GM19043 (cell line): ENCODE measurements at regions not wholly inside any gene's neighbourhood (a gene's known extent, or its start where the extent isn't known, plus 50 kb on each side); places are given as distances from the start of the nearest gene placed in this dataset.
"Not testable (repeated sequence)": the region's sequence is repeated elsewhere in the genome, so short reads cannot be mapped to it uniquely, and the experiment has no call there.

Experiments used
- ATAC-seq: cut with Tn5 transposase; IDR thresholded peaks from one replicate; pipeline ENCODE4 v1.9.1; 2021; ENCODE audit warnings: low read depth; ENCODE audit not compliant: unreplicated experiment

DNA sequence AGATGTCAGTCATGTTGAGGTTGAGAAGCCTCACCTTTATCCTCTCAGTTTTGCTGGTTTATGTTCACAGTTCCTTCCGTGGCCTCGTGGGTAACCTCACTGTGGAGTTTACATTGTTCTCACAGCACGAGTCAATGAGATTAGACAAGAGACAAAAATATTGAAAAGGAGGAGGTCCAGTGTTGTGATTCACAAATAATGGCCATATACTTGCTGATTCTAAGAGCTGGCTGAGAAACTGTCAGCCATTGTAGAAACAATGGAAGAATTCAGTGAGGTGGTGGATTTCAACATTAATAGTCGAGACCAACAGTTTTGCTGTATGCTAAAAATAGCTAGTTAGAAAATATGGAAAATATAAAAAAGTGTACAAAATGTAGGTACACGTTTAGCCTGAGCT lies 176.4 kb upstream of the WSCD1 start:
- ATAC-seq, result no peak

DNA sequence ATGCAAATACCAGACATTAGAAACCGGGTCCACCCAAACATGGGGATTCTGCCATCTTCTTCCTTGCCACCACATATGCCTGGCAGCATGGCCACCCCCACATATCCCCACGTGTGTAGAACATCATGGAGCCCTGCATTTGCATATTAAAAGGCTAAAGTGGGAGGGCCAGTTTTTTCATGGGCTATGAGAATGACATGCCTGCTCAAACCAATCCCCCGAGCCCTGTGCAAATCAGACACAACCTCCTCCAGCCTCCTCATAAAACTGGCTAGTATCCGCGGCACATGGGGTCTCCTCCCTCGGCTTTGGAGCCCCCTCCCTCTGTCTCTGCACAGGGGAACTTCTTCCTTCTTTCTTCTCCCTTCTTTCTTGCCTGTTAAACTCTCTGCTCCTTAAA lies 174.9 kb upstream of the WSCD1 start:
- no peak for ATAC-seq

DNA sequence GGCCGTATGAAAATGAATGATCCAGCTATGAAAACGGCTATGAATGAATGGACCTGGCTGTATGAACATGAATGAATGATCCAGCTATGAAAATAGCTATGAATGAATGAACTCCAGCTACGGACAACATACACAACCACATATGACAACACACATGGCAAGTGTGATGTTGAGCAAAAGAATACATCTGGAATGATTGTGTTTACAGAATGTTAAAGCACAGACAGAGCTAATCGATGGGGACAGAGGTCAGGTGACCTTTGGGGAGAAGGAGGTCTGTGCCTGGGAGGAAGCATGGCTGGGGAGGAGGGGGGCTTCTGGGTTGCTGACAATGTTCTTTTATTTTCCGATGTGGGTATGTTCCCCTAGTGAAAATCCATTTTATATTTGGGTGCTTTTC lies 174.0 kb upstream of the WSCD1 start:
- no peak for ATAC-seq

DNA sequence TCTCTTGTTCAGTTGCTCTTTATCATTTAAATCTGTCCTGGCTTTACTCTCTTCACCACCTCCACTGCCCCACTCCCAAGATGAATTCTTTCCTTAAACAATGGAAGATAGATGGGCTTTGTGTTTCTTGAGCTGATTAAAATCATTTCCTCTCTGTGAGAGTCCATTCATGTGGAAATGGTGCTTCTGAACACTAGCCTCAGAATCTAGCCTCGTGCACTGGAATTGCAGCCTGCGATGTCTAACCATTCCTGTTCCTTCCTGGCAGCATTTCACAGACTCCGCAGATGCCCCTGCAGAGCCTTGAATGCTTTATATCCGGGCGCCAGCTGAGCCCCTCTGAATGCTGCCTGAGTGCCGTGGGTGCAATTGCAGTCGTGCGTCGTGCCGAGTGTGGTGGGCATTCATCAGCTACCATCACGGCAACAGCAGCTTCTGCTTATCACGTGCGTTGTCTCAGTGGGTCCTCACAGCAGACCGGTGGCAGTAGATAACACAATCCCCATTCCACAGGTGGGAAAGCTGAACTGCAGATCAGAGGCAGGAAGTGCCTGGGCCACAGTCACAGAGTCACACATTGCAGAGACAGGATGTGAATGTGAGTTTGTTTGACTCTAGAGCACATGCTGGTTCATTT lies 172.8 kb upstream of the WSCD1 start:
- no peak for ATAC-seq

DNA sequence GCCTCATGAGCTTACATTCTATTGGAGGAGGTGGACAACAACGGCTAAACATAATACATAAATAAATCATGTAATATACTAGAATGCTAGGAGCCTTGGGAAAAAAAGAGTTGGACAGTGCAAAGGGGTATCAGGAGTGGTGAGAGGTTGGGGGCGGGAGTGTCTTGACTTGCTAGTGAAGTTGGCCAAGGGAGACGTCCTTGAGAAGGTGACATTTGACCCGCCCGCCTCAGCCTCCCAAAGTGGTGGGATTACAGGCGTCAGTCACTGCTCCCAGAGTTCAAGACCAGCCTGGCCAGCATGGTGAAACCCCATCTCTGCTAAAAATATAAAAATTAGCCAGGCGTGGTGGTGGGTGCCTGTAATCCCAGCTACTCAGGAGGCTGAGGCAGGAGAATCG lies 172.2 kb upstream of the WSCD1 start:
- not testable (repeated sequence) for ATAC-seq

DNA sequence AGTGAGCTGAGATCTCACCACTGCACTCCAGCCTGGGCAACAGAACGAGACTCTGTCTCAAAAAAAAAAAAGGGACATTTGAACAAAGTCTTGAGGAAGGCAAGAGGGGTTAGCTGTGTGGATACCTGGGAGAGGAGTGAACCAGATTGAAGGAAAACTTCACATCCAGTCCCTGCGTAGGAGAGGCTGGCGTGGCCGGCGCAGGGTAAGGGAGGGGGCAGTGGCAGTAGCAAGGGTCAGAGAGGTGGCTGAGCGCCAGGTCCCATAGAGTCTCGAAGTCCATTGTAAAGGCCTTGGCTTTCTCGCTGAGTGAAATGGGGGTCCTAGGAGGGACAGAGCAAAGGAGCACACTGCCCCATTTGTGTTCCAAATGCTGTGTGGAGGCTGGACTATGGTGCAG lies 171.8 kb upstream of the WSCD1 start:
- ATAC-seq, result no peak

DNA sequence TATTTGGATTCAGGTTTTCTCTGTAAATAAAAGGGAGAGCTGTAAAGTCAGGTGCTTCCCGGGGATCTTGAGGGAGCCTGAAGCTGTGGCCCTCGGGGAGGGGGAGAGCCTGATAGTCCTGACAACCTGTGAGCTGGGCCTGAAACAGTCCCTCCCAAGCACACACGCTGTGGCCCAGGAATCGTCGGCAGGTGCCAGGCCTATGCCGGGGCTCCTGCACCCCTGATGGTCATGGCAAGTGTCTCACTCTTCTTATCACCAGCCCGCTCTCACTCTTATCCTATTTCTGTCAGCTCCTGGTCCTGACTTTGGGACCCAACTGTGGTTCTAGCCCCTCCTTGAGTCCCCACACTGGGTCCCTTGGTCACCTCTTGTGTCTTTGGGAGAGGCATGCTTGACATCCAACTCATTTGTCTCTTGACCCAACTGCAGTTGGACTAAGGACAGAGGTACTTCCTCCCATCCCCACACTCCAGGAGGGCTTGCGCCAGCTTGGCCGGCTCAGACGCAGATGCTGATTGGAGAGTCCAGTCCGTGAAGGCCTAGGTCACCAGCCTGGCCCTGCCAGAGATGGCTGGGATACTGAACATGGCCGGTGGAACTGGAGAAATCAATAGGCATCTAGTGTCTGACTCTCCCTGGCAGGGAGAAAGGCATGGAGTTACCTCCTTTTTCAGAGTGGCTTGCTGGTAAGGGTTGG lies 170.5 kb upstream of the WSCD1 start:
- ATAC-seq, result no peak

DNA sequence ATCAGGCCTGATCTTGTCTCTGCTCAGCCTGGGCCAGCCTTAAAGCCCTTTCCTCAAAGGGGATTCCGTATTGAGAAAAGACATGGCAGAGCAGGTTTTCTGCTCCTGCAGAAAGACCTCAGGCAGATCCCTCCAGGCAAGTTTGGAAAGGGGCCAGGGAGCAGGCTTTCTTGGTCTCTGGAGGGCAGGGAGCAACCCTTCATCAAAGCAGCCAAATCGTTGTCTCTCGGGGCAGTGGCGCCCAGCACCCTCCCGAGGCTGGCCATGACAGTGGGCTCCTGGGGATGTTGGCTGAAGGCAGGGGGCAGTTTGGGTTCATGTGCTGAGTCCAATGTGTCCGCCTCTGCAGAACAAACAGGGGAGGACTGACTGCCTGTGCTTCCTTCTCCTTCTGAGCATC lies 168.4 kb upstream of the WSCD1 start:
- no peak for ATAC-seq

DNA sequence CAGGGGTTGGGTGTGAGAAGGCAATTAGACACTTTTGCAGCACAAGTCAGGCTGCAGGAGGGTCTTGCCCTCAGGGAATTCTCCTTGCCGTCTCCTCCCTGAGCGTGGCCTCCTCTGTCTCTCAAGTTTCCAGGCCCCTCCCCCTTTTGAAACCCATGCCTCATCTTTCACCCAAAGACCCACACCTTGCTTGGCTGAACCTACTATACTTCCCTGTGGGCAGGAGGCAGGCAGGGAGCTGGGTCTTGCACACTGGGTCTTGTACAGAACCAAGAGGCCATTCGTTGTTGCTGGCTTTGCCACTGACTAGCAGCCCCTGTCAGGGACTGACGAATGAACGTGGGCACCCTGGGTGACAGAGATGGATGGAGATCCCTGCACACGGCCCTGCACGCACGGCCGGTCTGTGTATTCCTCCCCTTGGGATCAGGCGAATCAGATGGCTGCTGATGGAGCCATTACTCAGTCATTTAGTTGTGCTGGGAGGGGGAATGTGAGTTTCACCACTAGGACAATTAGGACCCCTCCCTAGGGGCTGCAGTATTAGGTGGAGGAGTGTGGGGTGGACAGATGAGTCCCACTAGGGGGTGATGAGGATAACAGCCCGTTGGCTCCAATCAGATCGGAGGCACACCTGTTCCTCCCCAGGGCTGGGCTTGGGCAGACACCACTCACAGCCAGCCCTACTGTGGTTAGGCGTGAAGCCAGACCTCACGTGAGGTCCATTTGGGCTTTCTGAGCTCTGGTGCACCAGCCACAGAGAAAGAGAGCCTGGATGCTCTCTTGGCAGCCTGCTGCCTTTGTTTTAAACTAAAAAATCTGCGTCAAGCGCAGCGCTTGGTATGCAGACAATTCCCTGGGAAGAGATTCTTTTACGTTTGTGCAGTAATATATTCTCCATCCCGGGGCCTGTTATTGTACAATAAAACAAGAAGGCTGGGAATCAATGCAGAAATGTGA lies 167.7 kb upstream of the WSCD1 start:
- no peak for ATAC-seq

DNA sequence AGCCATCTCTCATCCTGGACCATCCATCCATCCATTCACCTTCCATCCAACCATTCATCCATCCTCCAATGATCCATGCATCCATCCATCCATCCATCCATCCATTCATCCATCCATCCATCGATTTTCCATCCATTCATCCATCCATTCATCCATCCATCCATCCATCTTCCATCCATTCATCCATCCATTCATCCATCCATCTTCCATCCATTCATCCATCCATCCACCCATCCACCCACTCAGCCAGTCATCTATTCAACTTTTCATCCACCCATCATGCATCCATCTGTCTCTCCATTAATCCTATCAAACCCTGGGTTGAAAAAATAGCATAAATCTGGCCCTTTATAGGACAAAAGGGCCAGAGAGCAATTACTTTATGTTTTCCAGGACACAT lies 158.3 kb upstream of the WSCD1 start:
- no peak for ATAC-seq

DNA sequence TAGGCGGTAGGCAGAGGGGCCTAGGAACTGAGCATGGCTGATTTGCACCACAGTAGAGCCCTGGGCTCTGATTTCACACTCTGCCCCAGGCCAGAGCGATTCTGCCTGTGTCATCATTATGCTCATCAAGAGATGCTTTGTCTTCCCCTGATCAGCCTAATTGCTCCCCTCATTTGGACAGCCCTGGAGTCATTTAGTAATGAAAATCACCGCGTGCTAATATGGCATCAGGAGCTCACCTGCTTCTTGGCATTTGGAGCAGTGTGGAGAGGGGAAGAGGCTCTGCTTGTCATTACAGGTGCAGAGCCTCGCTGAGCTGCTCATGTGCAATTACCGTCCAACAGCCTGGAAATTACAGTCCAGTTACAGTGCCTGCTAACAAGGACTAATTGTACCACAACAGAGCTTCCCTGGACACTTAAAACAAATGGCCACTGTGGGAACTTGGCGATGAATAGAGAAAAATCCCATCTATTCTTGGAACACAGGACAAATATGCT lies 157.1 kb upstream of the WSCD1 start:
- ATAC-seq, result no peak

DNA sequence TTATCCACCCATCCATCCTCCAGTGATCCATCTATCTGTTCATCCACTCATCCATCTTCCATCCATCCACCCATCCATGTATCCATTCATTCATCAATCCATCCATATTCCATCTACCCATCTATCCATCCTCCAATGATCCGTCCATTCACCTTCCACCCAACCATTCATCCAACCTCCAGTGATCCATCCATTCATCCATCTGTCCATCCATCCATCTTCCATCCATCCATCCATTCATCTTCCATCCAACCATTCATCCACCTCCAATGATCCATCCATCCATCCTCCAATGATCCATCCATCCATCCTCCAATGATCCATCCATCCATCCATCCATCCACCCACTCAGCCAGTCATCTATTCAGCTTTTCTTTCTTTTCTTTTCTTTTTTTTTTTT lies 156.5 kb upstream of the WSCD1 start:
- ATAC-seq, result no peak

DNA sequence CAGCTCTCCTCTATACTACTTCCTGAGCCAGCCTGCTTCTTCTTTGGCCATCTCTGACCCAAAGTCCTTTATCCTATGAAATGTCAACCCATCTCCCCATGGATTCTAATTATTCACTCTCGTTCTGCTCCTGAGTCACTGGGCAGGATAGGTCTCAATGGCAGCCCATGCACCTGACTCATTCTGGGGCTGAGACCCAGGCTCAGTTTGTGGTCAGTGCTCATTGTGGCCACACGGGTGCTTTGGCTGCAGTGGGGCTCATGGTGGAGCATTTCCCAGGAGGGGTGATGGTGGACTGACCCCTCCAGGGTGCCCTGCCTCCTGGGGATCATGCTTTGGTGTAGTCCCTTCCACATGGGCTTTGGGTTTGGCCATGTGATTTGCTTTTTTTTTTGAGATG lies 154.8 kb upstream of the WSCD1 start:
- ATAC-seq, result no peak

DNA sequence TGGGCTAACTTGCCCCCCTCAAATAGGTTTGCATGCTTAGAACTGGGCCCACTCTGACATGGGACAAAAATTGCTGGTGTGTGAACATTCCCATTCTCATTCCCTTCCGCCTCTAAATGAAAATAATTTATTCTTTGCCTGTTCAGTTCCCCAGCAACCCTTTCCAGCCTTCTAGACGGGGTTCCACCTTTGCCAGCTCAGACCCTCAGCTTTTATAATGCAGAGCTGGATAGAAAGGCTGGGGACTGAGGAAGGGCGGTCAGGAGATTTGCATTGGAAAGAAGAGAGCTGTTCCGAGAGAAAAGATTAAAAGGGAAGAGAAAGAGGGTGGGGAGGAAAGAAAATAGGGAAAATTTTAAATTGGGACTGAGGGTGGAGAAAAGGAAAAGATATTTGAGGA lies 151.1 kb upstream of the WSCD1 start:
- no peak for ATAC-seq

DNA sequence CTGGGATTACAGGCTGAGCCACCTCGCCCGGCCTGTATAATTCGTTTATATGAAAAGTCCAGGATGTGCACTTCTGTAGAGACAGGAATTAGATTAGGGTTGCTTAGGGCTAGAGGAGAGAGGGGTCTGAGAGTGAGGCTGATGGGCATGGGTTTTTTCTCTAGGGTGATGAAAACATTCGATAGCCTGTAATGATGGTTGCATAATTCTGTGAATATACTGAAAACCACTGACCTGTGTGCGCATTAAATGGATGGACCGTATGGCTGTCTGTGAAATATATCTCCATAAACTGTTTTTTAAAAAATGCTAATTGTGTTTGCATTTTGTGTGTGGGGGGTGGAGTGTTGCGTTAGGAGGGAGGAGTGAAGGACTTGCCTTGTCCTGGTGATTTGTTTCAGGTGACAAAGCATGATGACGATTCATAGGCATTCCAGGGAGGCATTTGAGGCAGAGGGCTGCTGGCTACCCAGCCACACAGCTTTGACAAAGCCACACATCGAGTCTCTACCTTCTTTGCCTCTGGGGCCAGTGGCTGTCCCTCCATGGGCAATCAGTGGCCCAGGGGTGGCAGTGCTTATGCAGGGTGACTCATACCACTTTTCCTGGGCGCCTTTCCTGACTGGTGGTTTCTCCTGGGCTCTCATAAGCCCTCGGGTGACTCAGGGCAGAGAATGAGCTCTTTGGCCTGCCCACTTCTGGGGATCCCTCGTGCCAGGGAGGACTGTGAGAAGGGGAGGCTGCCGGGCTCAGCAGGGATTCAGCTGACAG lies 148.5 kb upstream of the WSCD1 start:
- ATAC-seq, result no peak

DNA sequence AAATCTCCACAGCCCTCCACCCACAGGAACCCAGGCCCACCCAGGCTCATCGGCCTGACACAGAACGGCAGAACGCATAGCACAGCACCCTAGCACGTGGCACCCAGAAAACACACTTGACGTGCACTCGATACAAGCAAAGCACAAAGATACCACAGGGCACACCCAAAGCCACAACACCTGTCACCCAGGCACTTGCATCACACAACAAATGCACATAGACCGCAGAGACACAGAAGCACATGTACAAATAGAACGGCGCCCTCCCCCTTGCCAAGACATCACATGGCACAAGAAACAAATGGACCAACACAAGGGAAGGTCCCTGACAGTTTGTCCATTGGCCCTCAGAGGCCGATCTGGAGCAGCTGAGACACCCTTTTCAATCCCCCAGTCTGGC lies 147.7 kb upstream of the WSCD1 start:
- no peak for ATAC-seq

DNA sequence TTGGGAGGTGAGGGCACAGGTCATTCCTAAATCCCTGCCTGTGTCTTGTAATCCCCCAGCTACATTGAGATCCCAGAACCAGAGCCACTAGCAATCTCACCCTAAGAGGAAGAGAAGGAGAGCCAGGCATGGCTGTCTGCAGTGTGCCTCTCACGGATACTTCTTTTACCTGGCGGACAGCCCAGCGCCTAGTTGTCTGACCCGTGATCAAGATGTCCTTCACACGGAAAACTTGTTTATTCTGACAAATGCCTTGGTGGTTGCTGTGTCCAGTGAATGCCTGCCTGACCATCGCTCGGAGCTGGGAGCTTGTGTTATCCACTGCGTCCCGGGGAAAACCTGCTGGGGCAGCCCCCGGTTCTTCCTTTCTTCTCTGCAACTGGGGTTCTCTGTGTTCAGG lies 140.5 kb upstream of the WSCD1 start:
- no peak for ATAC-seq

DNA sequence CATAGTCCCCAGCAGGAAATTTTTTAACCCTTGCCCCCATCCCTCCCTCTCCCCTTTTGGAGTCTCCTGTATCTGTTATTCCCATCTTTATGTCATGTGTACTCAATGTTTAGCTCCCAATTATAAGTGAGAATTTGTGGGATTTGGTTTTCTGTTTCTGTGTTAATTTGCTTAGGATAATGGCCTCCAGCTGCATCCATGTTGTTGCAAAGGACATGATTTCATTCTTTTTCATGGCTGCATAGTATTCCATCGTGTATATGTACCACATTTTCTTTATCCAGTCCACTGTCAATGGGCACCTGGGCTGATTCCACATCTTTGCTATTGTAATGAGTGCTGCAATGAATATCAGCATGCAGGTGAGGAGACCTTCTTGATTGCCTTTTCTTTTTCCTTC lies 139.6 kb upstream of the WSCD1 start:
- ATAC-seq, result not testable (repeated sequence)

DNA sequence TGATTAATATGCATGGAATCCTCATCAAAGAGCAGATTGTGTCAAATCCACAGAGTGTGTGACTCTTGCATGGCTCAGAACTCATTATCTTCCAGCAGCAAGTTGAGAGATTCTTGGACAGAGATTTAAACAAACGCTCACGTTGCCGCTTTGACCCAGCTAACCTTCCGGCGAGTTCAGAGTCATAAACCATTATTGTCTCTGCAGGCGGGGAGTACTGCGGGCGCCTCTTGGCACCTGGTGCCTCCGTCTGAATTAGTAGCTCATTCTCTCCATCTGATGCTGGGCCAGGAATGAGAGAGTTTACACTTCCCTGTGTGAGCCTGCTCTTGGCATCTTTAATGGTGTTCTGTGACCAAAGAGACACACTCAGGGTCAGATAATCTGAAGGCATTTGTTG lies 138.6 kb upstream of the WSCD1 start:
- no peak for ATAC-seq

DNA sequence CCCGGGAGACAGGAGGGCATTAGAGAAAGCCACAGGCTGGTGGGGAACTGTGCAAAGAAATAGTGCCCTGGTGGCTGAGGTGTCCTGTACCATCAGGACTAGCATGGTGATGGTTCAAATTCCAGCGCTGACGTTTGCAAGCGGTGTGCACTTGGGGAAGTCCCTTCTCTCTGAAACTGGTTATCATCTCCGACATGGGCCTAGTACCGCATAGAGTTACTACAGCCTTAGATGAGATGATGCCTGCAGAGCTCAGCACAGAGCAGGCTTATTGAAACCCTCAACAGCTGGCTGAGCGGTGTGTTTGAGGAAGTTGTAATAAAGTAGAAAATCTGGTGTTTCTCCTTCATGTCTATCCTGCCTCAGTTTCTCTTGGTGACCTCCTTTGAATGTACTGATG lies 136.7 kb upstream of the WSCD1 start:
- no peak for ATAC-seq

DNA sequence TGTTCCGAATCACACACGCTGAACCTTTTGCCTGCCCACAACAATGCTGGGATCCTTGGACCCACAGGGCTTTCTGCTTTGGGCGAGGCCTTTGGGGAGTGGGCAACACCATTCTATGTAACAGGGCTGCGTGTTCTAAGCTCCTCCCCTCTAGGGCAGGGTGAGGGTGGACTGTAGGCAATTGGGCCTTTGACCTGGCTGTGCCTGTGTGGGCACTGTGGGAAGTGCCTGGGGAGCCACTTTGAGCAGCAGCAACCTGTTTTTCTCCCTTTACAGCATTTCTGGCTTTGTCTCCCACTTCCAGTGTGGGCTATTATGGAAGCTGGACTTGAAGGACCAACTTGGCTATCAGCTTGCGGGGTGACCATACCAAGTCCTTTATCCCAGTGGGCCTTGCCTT lies 128.9 kb upstream of the WSCD1 start:
- no peak for ATAC-seq
